ENCODE measurements at regions not wholly inside any gene's neighbourhood (a gene's known extent, or its start where the extent isn't known, plus 50 kb on each side); places are given as distances from the start of the nearest gene placed in this dataset.
"Not testable (repeated sequence)": the region's sequence is repeated elsewhere in the genome, so short reads cannot be mapped to it uniquely, and the experiment has no call there.

- no peak for DNase-seq
Measured at GRCh38 chr3:33919312-33920120, 121.1 kb downstream of the PDCD6IP start.

GRCh38 chr3:33920511-33920910 lies 122.1 kb downstream of the PDCD6IP start:
- DNase-seq: no peak

- no peak for DNase-seq
Measured at GRCh38 chr3:33921608-33922007, 123.2 kb downstream of the PDCD6IP start.

- no peak for DNase-seq
Measured at GRCh38 chr3:33926998-33927605, 128.7 kb downstream of the PDCD6IP start.

GRCh38 chr3:33929813-33930212 lies 131.4 kb downstream of the PDCD6IP start:
- no peak for DNase-seq

DNA sequence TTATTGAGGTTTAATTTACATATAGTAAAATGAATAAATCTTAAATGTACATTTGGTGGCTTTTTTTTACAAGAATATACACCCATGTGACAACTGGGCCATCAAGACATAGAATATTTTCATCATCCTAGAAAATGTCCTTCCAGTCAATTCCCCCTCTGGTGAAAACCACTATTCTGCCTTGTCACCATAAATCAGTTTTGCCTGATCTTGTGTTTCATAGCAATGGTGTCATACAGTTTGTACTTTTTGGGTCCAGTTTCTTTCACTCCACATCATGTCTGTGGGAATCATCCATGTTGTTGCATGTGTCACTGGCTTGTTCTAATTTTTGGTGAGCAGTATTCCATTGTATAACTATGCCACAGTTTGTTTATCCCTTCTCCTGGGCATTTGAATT lies 133.1 kb downstream of the PDCD6IP start:
- DNase-seq: no peak

- no peak for DNase-seq
Measured at GRCh38 chr3:33932010-33932764, 133.8 kb downstream of the PDCD6IP start.

DNA sequence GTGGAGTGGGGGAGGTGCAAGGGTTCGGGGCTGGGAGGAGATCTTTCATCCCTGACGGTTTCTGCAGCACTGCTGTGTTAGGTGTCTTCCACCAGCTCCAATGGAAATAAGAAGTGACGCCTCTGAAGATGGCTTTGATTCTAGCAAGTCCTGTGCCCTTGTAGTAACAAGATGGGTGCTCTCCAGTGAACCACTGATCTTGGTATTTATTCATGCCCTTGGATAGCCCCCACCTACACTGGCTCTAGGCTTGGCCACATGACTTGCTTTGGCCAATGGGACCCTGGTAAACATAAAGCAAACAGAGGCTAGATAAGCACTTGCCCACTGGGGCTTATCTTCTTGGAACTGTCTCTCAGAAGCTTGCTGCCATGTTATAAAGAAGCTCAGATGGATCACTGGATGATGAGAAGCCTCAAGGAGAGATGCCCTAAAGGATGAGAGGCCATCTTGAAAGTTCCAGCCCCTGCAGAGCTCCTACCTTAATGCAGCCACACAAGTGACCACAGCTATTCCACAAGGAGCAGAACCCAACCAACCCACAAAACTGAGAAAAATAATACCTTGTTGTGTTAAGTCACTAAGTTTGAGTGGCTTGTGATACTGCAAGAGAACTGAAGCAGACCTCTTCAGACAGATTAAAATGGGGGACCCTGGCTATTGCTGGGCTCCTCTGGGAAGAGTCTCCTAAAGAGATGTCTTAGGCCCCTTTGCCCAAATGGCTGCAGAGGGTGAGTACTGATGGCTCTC lies 137.9 kb downstream of the PDCD6IP start:
- DNase-seq: no peak

- DNase-seq: no peak
Measured at GRCh38 chr3:33936921-33937525, 138.6 kb downstream of the PDCD6IP start.

- DNase-seq: no peak
Measured at GRCh38 chr3:33937628-33938027, 139.2 kb downstream of the PDCD6IP start.

- DNase-seq: no peak
Measured at GRCh38 chr3:33940149-33940548, 141.7 kb downstream of the PDCD6IP start.

DNA sequence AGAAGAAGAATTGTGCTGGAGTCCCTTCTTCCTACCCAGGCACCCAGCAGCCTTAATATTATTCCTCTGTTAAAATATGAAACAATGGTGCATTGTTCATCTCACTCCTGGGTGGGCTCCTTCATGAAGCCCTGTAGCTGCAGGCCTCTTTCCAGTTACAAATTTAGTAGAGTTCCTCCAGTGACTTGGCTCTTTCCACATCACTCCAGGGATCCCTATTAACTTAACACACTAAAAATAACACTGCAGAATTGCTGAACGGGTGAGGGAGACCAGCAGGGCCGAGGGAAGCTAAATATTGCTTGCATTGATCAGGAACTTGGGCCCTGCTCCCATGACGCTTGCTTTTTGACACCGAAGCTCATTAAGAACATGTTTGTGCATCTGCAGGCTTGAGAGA lies 142.3 kb downstream of the PDCD6IP start:
- DNase-seq: no peak

GRCh38 chr3:33941804-33942203 lies 143.4 kb downstream of the PDCD6IP start:
- no peak for DNase-seq

- no peak for DNase-seq
Measured at GRCh38 chr3:33942483-33943150, 144.2 kb downstream of the PDCD6IP start.

- no peak for DNase-seq
Measured at GRCh38 chr3:33943277-33943676, 144.8 kb downstream of the PDCD6IP start.

DNA sequence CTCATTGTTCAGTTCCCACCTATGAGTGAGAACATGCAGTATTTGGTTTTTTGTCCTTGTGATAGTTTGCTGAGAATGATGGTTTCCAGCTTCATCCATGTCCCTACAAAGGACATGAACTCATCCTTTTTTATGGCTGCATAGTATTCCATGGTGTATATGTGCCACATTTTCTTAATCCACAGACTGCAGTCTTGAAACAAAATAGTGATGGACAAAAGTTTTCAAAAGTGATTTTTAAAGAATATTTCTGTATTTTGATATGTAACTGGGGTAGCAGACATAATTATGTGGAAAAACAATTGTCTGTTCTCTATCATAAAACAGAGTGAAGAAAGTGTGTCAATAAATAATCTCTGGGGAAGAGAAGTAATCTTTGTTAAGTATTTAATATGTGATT lies 148.2 kb downstream of the PDCD6IP start:
- DNase-seq: not testable (repeated sequence)

DNA sequence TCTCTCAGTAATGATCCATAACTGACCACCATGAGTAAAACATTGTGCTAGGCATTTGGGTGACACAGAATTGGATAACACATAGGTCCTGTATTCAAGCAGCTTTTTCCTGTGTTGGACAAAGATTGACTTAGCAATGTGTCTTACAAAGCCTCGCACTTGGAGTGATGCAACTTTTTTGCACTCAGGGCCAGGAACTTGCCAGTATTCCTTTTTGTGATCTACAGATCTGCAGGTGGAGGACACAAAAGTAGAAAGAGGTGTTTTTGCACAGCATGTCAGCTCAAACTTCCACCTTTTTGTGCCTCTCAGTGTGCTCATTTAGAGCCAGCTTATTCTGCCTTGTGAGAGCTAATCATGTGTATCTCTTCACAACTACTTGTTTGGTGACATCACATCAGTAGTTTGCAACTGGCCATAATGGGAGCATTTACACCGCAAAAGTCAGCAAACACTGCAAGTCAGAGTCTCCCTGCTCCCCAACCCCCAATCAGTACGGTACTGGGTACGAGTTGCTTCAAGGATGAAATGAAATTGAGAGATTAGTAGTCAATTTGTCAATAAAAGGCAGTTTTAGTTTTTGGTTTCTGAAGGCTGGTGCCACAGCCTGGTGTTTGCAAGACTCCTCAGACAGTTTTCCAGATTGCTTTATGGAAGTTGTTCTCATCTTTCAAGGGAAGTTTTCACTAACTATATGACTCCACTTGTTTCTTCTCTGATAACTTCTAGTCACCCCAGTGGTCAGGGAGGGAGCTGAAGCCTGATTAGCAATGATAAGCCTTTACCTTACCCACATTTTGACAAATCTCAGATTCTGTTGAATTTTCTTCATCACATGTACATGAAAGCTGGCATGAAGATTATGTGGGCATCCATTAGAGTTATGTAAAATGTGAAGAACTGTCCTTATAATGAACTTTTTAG lies 149.1 kb downstream of the PDCD6IP start:
- no peak for DNase-seq

GRCh38 chr3:33949074-33949473 lies 150.6 kb downstream of the PDCD6IP start:
- DNase-seq: no peak

GRCh38 chr3:33954956-33955355 lies 156.5 kb downstream of the PDCD6IP start:
- DNase-seq: no peak

DNA sequence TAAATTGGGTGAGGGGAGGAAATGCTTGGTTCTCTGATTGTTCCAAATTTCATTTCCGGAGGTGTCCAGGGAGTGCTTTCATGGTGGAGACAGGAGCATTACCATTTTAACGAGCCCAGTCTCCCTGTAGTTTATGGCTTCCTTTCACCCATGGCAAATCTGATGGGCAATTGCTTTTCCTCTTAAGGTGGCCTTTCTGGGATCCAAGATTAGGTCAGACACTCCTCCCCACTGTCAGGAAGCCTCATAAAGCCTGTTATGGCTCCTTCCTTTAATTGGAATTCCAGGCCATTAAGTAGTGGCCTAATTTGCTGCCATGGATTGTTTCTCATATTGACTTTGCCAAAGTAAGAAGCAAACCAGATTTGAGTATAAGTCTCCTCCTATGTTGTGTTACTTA lies 157.8 kb downstream of the PDCD6IP start:
- no peak for DNase-seq

- DNase-seq: no peak
Measured at GRCh38 chr3:33956776-33957175, 158.3 kb downstream of the PDCD6IP start.
